ENCODE measurements at regions not wholly inside any gene's neighbourhood (a gene's known extent, or its start where the extent isn't known, plus 50 kb on each side); places are given as distances from the start of the nearest gene placed in this dataset.

GRCh38 chr16:81158964-81159363 is 62.8 kb upstream of the GCSH start:
- intact Hi-C loops (cut with DNase I): no loop called here
- TF ChIP-seq CTCF (IDR thresholded peaks at IDR 0.05): no peak
- H3K36me3 ChIP-seq: no peaks in the 10 kb centered on the region
- no peak overlapping the region for H3K4me3 ChIP-seq
- no peaks in the 10 kb centered on the region for H3K9me3 ChIP-seq
- no peaks in the 10 kb centered on the region for H3K4me1 ChIP-seq
- H3K27me3 ChIP-seq: no peaks in the 10 kb centered on the region
- no peak for DNase-seq (ENCODE audit: low spot score in 2 of 2)
- H3K27ac ChIP-seq: no peak overlapping the region

- H3K27ac ChIP-seq: no peak overlapping the region
- no peaks in the 10 kb centered on the region for H3K9me3 ChIP-seq
- no peaks in the 10 kb centered on the region for H3K4me1 ChIP-seq
- no peaks in the 10 kb centered on the region for H3K36me3 ChIP-seq
- DNase-seq (ENCODE audit: low spot score in 2 of 2): no peak
- no peak for TF ChIP-seq CTCF (IDR thresholded peaks at IDR 0.05)
- intact Hi-C loops (cut with DNase I): no loop called here
- H3K27me3 ChIP-seq: no peaks in the 10 kb centered on the region
- no peak overlapping the region for H3K4me3 ChIP-seq
Measured at GRCh38 chr16:81155769-81156168, 59.6 kb upstream of the GCSH start.

GRCh38 chr16:81151648-81152310 is 55.6 kb upstream of the GCSH start:
- no peak for TF ChIP-seq CTCF (IDR thresholded peaks at IDR 0.05)

GRCh38 chr16:81149614-81150013 is 53.4 kb upstream of the GCSH start:
- H3K27ac ChIP-seq: no peak overlapping the region
- H3K4me1 ChIP-seq: no peaks in the 10 kb centered on the region
- H3K27me3 ChIP-seq: no peaks in the 10 kb centered on the region
- DNase-seq (ENCODE audit: low spot score in 2 of 2): no peak
- H3K4me3 ChIP-seq: no peak overlapping the region
- no peaks in the 10 kb centered on the region for H3K9me3 ChIP-seq
- no peaks in the 10 kb centered on the region for H3K36me3 ChIP-seq
- TF ChIP-seq CTCF (IDR thresholded peaks at IDR 0.05): no peak
- intact Hi-C loops (cut with DNase I): no loop called here

More at GRCh38 chr16:81151648-81152310, 55.6 kb upstream of the GCSH start:
- H3K4me3 ChIP-seq: no peak overlapping the region
- DNase-seq (ENCODE audit: low spot score in 2 of 2): no peak
- no peaks in the 10 kb centered on the region for H3K36me3 ChIP-seq
- H3K27me3 ChIP-seq: no peaks in the 10 kb centered on the region
- H3K27ac ChIP-seq: no peak overlapping the region
- H3K9me3 ChIP-seq: no peaks in the 10 kb centered on the region
- intact Hi-C loops (cut with DNase I): no loop called here
- no peaks in the 10 kb centered on the region for H3K4me1 ChIP-seq

GRCh38 chr16:81148277-81148676 is 52.1 kb upstream of the GCSH start:
- intact Hi-C loops (cut with DNase I): no loop called here
- Histone ChIP-seq H3K4me3 (no peak overlapping the region), H3K9me3 (no peaks in the 10 kb centered on the region), H3K4me1 (no peaks in the 10 kb centered on the region), H3K27ac (no peak overlapping the region), H3K36me3 (no peaks in the 10 kb centered on the region), H3K27me3 (no peaks in the 10 kb centered on the region)
- no peak for TF ChIP-seq CTCF (IDR thresholded peaks at IDR 0.05)
- DNase-seq (ENCODE audit: low spot score in 2 of 2): no peak

Measured in ascending aorta (tissue), 2 donors.